HUDEP-2 (cell line): ENCODE measurements at regions not wholly inside any gene's neighbourhood (a gene's known extent, or its start where the extent isn't known, plus 50 kb on each side); places are given as distances from the start of the nearest gene placed in this dataset.

Experiments used
- DNase-seq, 76 experiments: peaks; one replicate each; lab custom pipeline; 2025; ENCODE audit not compliant: unreplicated experiment in 76 of 76; lab: John Stamatoyannopoulos, UW

DNA sequence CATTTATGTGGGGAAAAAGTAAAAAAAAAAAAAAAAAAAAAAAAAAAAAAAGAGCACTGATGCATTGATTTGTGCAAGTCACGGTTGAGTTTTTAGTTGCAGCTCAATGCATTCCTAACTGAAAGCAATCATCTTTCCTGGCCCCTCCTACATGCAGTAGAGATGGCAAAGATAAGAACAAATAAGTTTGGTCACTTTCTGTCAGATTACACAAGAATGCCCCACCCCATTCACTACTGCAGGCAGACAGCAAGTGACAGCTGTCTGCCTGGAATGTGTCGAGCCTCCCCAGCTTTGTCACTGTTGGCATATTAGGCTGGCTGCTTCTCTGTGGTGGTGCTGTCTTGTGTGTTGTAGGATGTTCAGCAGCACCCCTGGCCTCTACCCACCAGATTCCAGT is 243.5 kb downstream of the FOXL1 start:
- no peak for DNase-seq

DNA sequence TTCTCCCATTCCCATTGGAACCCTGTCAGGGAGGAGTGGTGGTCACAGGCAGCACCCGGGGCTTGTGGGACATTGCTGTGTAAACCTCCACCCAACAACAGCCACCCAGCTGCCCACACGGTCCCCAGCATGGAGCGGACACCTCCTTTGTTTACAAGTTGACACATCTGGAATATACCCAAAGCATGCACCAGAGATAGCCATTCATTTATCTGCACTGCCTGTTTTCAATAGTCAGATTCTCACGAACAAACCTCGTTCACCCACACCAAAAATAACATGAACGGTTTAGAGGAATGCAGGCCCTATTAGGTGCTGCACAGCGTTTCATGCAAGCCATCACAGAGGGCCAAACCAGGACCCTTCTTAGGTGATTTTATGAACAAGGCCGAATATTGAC is 244.8 kb downstream of the FOXL1 start:
- no peak for DNase-seq

DNA sequence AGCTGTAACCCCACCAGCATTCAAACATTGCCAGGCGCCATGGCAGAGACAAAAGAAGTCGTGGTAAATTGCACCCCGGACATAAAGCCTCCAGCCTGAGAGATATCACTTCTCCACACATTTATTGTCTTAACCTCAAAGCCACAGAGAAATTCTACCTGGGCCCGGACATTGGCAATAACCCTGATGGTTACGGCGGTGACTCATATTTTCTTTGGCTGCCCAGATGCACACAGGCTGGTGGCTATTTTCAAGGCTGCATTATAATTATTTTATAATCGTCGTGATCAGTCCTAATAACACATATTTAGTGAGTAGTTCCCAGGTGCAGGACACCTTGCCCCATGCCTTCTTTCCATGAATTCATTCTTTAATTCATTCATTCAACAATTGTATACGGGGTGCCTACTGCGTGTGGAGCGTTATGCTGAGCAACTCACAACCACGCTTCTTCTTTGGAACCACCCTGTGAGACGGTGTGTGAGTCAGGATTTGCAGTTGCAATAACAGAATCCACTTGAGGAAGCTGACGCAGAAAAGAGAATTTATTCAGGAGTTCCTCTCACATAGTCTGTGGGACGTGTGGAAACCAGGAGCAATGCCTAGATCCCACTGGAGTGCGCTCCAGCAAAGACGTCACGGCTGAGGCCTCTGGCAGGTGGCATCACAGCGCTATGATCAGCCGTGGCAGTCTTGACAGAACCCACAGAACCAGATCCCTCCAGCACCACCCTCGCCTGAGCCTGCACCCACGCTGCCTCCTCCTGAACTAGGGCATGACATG is 245.7 kb downstream of the FOXL1 start:
- no peak for DNase-seq

DNA sequence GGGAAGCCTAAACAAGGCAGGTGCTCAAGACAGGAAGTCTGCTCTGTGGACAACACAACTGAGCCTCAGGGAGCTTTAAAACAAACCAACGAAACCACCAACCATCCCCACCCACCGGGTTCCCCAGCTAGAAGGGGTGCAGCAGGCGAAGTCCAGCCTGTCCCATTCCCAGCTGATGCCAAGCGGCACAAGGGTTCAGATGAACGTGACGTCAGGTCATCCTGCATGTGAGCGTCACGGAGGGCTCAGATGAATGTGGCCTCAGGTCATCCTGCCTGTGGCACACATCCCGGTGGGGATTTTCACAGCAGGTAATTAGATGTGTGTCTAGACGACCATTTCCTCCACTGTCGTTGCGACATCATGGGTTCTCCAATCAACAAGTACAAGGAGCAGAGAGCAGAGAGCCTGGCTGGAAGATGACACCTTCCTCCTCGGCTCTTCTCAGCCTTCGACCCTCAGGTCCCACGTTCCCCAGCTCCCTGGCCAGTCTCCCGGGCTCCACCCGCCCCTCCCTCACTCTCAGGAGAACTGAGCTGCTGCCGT is 246.5 kb downstream of the FOXL1 start:
- no peak for DNase-seq

DNA sequence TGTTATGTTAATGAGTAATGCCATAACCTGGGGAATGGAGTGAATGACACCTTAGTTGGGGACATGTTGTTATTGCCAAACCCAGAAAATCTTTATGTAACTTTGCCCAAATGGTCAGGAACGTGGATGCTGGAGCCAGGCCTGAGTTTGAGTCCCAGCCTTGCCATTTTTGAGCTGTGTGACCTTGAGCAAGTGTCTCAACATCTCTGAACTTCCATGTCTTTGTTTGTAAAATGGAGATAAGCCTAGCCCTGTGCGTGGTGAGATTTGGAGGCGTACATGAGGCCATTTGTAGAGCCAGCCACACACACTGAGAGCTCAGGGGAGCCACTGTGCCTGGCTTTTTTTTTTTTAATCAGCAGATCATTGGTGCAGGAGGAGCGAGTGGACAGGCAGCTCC is 247.3 kb downstream of the FOXL1 start:
- DNase-seq = no peak

DNA sequence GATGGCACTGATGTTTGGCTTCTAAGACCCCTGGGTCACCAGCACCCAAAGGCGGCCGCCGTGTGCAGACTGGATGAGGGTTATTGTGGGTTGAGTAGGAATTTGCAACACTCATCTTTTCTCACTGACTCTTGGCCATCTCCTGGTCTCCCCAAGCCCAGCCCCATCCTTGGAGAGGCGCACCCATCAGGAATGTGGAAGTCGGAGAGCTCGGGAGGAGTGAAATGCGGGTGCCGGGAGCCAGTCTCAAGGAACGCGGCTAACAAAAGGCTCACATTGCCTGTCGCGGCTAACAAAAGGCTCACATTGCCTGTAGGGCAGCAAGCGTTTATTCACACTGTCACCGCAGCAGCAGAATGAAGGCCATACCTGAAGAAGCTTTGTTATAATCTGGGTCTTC is 248.6 kb downstream of the FOXL1 start:
- no peak for DNase-seq

DNA sequence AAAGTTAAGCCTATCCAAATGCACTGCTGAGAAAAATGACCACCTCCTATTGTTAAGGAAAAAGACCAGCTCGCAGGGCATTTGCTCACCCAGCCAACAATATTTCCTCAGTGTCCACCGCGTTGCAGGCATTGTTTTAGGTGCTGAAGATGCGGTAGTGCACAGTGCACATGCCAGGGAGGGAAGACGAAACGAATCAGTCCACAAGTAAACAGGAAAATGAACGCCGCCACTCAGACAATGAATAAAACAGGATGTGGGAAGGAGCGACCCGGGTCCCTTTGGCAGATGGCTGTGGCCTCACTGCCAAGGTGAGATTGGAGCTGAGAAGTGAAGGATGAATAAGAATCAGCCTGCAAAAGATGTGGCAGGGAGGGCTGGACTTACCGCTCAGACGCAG is 249.2 kb downstream of the FOXL1 start:
- DNase-seq = no peak

DNA sequence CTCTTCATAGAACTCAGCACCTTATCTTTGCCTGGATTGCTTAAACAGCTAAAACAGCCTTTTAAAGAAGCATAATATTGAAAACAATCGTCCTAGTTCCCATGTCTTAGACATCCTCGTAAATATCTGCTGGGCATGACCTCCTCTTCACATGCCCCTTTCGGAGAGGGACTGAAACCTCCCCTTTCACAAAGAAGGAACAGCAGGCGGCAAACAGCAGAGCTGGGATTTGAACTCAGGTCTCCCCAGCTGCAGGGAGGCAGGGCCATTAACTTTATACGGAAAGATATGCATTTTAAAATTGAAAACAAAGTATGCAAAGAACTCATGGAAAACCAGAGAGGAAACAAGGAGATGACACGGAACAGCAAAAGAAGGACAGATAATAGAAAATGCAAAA is 249.9 kb downstream of the FOXL1 start:
- DNase-seq = no peak

DNA sequence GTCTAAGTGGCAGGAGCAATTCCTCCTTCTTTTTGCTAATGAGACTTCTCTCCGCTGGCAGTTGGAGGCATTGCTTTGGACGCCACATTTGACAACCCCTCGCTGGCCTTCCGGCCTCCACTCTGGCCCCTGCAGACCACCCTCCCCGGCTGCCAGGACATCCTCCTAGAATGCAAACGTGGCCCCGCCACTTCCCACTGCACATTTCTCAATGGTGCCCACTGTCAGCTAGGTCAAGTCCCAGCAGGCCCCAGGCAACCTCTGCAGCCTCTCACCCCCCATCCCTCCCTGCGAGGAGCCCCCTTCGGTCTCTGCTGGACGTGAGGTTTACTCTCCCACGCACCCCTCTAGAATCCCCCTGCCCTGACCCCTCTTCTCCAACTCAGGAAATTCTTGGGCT is 250.3 kb downstream of the FOXL1 start:
- no peak for DNase-seq

DNA sequence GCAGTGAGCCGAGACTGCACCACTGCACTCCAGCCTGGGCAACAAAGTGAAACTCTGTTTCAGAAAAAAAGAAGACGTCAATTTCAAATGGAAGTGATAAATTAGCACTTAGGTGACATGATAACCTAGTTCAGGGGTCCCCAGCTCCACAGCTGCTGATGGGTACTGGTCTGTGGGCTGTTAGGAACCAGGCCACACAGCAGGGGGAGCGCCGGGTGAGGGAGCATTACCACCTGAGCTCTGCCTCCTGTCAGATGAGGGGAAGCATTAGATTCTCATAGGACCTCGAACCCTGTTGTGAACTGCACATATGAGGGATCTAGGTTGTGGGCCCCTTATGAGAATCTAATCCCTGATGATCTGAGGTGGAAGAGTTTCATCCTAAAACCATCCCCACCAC is 253.0 kb downstream of the FOXL1 start:
- DNase-seq = no peak

DNA sequence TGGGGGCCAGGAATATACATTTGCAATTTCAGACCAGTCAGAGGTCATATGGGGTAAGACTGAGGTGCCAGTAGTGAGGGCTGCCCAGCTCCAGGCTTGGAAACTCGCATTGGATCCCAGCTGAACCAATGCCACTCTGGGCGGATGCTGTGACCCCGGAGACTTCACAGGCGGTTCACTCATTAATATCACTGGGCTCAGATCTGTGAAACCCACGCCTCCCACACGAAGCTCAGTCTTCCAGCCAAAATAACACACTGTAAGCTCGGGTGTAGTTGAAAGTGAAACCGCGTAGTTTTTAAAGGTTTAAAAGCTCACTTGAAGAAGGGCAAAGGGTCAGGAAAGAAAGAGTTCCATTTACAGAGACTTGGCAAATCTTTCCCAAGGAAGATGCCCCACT is 254.8 kb downstream of the FOXL1 start:
- no peak for DNase-seq

DNA sequence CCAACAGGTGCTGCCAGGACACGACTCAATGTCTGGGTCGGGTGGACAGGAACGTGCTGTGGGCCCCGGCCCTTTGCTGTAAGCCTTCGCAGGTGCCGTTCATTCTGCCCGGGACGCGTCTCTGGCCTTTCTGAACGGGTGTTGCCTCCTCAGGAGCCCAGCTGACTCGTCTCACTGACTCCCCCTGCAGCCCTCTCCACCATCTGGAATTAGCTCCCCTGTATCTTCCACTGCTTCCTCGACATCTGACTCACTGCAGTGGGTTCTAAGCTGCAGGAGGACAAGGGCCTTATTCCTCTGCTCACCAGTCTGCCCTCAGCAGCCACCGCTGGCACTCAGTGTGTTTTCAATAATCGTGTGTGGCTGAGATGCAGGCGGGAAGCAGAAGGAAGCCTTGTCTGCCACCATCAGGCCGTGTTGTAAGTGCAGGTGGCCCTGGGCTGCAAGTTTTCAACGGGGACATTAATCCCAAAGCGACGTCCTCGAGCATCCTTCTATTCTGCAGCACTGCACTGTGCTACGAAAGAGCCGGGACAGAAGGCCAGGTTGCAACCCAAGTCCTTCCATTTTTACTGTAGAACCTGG is 256.2 kb downstream of the FOXL1 start:
- DNase-seq = no peak

DNA sequence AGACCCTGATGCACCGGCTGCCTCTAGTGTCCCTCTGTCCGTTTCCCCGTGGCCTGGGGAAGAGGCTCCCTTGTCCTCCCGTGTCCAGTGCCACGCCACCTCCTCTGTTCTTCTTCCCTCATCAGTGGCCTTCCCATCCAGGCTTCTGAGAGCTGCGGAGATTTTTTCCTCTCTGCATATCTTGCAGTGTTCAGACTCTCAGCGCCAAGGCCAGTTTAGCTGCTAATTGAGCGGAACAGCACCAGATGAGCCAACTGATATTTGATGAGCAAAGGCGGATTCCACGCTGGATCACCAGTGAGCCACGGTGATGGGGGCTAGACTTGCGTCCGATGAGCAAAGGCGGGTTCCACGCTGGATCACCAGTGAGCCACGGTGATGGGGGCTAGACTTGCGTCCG is 257.6 kb downstream of the FOXL1 start:
- DNase-seq = no peak

DNA sequence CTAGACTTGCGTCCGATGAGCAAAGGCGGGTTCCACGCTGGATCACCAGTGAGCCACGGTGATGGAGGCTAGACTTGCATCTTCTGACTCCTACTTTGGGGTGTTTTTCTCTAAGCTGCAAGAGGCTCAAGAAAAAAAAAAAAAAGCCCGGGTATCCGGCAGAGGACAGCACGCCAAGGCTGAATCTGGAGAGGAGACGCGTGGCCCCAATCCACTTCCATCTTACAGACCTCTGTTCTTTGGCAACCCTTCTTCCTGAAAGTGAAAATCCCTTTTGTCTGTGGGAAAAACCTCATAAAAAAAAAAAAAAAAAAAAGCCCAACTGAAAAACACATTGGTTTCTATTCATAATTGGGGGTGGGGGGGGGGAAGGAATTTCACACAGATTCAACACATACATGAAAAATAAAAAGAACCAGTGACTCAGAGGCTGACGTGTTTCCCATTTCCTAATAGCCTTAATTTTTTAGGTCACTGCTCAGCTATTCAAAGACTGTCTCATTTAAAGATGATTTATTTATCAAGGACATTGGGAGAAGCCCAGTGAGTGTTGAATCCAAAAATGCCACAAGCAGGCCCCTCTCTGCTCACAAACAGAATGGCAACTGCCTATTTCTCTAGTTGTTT is 258.3 kb downstream of the FOXL1 start:
- DNase-seq = no peak

DNA sequence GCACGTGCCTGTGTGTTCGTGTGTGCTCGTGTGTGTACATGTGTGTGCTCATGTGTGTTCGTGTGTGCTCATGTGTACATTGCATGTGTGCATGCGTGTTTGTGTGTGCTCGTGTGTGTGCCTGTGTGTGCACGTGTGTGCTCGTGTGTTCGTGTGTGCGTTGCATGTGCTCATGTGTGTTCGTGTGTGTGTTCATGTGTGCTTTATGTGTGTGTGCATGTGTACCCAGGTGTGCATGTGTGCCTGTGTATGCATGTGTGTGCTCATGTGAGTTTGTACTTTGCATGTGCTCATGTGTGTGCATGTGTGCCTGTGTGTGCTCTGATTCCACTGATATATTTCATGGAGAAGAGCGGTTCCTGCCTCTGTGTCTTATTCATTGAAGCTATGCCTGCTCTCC is 265.5 kb downstream of the FOXL1 start:
- DNase-seq = no peak

DNA sequence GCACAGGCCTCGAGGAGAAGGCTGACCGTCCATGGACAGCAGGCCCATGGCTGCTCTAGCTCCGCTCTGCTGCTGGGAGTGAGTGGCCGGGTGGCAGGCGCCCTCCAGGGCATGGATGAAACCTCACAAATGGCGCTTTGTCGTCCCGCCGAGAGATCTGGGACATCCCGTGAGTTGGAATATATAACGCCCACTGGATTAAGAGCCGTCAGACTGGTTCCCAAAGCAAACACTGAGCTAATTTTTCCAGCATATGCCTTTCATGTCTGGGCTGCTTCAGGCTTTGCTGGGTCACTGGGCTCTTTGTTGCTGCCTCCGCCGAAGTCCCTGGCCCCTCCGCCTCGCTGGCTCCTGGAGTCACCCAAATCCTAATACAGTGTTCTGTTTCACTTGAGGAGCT is 266.3 kb downstream of the FOXL1 start:
- DNase-seq = no peak

DNA sequence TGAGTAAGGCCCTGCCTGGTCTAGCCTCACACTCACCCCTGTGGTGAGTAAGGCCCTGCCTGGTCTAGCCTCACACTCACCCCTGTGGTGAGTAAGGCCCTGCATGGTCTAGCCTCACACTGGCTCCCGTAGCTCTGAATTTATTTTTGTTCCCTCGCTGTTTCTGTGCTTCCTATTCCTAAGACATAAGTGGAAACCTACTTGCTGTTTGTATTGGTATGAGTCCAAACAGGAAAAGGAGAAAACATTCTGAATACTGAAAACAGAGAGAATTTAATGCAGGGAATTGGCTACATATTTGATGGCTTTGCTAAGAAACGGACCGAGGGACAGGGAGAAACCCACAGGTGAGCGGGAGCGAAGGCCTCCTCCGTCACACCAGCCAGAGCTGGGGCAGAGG is 267.8 kb downstream of the FOXL1 start:
- DNase-seq = no peak

DNA sequence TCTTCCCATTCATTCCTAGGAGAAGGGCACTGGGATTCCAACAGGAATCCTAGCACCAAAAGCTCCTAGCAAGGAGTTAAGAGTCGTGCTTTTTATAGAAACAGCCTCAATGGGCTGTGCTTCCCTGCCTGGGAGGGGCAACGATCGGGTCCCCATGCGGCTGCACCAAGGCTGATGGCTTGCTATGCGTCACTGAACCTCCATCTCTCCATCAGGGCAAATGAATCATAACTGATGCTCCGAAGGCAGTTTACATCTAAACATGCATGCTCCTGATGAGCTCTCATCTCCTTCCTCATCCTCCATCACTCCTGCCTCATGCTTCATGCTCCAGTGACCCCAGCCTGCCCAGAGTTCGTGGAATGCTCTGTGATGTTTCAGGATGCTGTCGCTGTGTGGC is 270.5 kb downstream of the FOXL1 start:
- no peak for DNase-seq

DNA sequence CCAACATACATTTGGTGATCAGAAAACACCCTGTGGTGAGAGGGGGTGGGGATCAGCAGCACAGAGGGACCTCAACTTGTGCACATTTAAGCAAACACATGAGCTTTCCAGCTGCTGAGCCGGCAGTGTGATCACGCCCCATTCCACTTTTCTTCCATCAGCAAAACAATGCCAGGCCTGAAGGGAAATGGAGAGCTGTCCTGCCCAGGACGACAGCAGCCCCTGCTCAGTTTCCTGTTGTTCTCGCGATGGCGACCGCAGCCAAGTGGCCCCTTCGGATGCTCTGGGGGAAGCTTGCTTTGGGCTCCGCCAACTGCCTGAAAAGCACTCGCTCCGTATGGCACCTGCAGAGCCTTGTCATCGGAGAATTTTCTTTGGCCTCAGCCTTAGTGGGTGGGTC is 272.3 kb downstream of the FOXL1 start:
- no peak for DNase-seq

DNA sequence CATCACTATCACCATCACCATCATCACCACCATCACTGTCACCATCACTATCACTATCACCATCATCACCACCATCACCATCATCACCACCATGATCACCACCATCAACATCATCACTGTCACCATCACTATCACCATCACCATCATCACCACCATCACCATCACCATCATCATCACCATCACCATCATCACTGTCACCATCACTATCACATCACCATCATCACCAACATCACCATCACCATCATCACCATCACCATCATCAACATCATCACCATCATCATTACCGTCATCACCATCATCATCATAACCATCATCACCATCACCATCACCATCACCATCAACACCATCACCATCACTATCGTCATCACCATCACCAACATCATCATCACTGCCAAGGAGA is 273.8 kb downstream of the FOXL1 start:
- no peak for DNase-seq

DNA sequence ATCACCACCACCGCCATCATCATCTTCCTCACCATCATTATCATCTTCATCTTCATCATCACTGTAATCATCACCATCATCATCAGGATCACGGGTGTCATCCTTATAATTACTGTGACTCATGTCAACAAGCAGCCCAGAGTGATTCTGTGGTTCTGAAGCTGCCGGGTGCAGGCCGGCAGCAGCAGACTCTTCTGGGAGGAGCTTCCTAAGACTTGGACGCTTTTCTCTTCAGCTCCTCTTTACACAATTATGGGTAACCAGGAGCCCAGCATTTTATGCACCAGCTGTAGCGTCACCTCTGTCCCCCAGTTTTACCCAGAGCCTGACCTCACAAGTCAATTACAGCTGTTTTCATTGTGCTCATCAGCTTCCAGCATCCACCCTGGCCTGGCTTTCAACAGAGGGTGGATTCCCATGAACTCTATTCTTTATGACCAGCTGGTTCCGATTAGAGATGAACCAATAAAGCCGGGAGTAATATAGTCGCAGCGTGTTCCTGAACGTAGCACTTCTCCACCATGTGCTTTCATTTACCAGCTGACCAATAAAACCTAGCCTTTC is 275.8 kb downstream of the FOXL1 start:
- DNase-seq = no peak
